ENCODE measurements at regions not wholly inside any gene's neighbourhood (a gene's known extent, or its start where the extent isn't known, plus 50 kb on each side); places are given as distances from the start of the nearest gene placed in this dataset.
A peak's percentile ranks its signal among the peaks of the same experiment; 100 is the strongest.

GRCh38 chr16:73853968-73854367, 442.6 kb upstream of the PSMD7 start:
- Histone ChIP-seq H3K4me1 (ENCODE audit: insufficient read depth) (no peaks in the 10 kb centered on the region), H3K79me2 (no peaks in the 10 kb centered on the region), H2AFZ (no peak overlapping the region), H3K36me3 (replicated peaks; ENCODE audit: insufficient read depth, low read depth) (no peaks in the 10 kb centered on the region), H3K4me2 (no peak overlapping the region), H3K27me3 (no peaks in the 10 kb centered on the region), H3K4me3 (no peak overlapping the region), H3K27ac (no peak overlapping the region), H3K9me3 (ENCODE audit: low read depth) (no peaks in the 10 kb centered on the region), H3K9me2 (replicated peaks; ENCODE audit: insufficient read depth) (no peaks in the 10 kb centered on the region), H4K20me1 (ENCODE audit: insufficient read depth, poor library complexity, severe bottlenecking) (no peaks in the 10 kb centered on the region)
- TF ChIP-seq CTCF (IDR thresholded peaks at IDR 0.05; ENCODE audit: poor library complexity) (no peak), EZH2 (IDR thresholded peaks at IDR 0.05; ENCODE audit: borderline replicate concordance) (no peak), EZH2phosphoT487 (IDR thresholded peaks at IDR 0.05; ENCODE audit: low read depth, severe bottlenecking, unreplicated experiment) (no peak)
- DNase-seq (ENCODE audit: low spot score) = no peak
- 86% methylated on average over 5 of the region's 5 CpGs for WGBS (ENCODE audit: low lambda C conversion rate, missing lambda C conversion rate)

- Histone ChIP-seq H3K9me3 (ENCODE audit: low read depth) (no peaks in the 10 kb centered on the region), H2AFZ (no peak overlapping the region), H3K27me3 (no peaks in the 10 kb centered on the region), H3K4me3 (no peak overlapping the region), H3K27ac (no peak overlapping the region), H3K4me1 (ENCODE audit: insufficient read depth) (no peaks in the 10 kb centered on the region), H3K9me2 (replicated peaks; ENCODE audit: insufficient read depth) (no peaks in the 10 kb centered on the region), H4K20me1 (ENCODE audit: insufficient read depth, poor library complexity, severe bottlenecking) (no peaks in the 10 kb centered on the region), H3K4me2 (no peak overlapping the region), H3K79me2 (no peaks in the 10 kb centered on the region), H3K36me3 (replicated peaks; ENCODE audit: insufficient read depth, low read depth) (no peaks in the 10 kb centered on the region)
- TF ChIP-seq CTCF (IDR thresholded peaks at IDR 0.05; ENCODE audit: poor library complexity) (no peak), EZH2phosphoT487 (IDR thresholded peaks at IDR 0.05; ENCODE audit: low read depth, severe bottlenecking, unreplicated experiment) (no peak), EZH2 (IDR thresholded peaks at IDR 0.05; ENCODE audit: borderline replicate concordance) (no peak)
- no peak for DNase-seq (ENCODE audit: low spot score)
- whole genome bisulfite sequencing (ENCODE audit: low lambda C conversion rate, missing lambda C conversion rate) = 100% methylated on average over 1 of the region's 1 CpG
These were observed 444.1 kb upstream of the PSMD7 start for GRCh38 chr16:73852561-73852960.

DNA sequence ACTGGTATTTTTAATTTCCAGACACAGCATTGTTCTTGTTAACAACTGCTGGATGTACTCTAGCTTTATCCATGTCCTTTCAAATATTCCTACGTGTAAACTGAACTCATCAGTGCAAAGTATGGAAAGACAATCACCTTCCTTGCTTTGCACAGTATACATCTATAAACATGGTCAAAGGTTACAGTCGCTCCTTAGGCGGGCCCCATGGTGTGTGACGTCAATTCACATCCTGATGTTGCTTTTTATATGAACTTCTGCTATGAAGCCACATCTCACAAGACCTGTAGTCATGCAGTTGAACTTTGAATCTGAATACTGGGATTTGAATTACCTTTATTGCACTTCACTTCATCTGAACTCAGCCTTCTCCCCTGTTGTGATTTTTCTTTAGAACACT, 447.6 kb upstream of the PSMD7 start:
- 54% methylated on average over 4 of the region's 4 CpGs for WGBS (ENCODE audit: low lambda C conversion rate, missing lambda C conversion rate)
- Histone ChIP-seq H4K20me1 (ENCODE audit: insufficient read depth, poor library complexity, severe bottlenecking) (no peaks in the 10 kb centered on the region), H3K27ac (peak overlapping the region; percentile 78), H3K36me3 (replicated peaks; ENCODE audit: insufficient read depth, low read depth) (no peaks in the 10 kb centered on the region), H3K9me3 (ENCODE audit: low read depth) (no peaks in the 10 kb centered on the region), H2AFZ (no peak overlapping the region), H3K4me1 (ENCODE audit: insufficient read depth) (no peaks in the 10 kb centered on the region), H3K9me2 (replicated peaks; ENCODE audit: insufficient read depth) (no peaks in the 10 kb centered on the region), H3K4me2 (no peak overlapping the region), H3K79me2 (no peaks in the 10 kb centered on the region), H3K4me3 (no peak overlapping the region), H3K27me3 (no peaks in the 10 kb centered on the region)
- TF ChIP-seq EZH2 (IDR thresholded peaks at IDR 0.05; ENCODE audit: borderline replicate concordance) = no peak
- no peak for TF ChIP-seq CTCF (IDR thresholded peaks at IDR 0.05; ENCODE audit: poor library complexity)
- no peak for TF ChIP-seq EZH2phosphoT487 (IDR thresholded peaks at IDR 0.05; ENCODE audit: low read depth, severe bottlenecking, unreplicated experiment)
- DNase-seq (ENCODE audit: low spot score) = peak; percentile 76

DNA sequence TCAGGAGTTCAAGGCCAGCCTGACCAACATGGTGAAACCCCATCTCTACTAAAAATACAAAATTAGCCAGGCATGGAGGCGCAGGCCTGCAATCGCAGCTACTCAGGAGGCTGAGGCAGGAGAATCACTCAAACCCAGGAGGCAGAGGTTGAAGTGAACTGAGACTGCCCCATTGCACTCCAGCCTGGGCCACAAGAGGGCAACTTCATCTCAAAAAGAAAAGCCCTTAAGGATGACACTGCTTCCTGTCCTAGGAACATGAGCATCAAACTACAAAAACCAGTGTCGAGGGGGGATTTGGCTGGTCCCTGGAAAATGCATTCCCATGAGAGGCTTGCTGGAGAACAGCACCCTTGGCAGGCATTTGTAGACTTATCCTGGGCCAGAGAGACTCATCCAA, 449.5 kb upstream of the PSMD7 start:
- H3K9me3 ChIP-seq (ENCODE audit: low read depth) = no peaks in the 10 kb centered on the region
- H3K4me2 ChIP-seq = no peak overlapping the region
- no peak for DNase-seq (ENCODE audit: low spot score)
- H4K20me1 ChIP-seq (ENCODE audit: insufficient read depth, poor library complexity, severe bottlenecking) = no peaks in the 10 kb centered on the region
- no peak for TF ChIP-seq EZH2 (IDR thresholded peaks at IDR 0.05; ENCODE audit: borderline replicate concordance)
- TF ChIP-seq CTCF (IDR thresholded peaks at IDR 0.05; ENCODE audit: poor library complexity) = no peak
- no peak for TF ChIP-seq EZH2phosphoT487 (IDR thresholded peaks at IDR 0.05; ENCODE audit: low read depth, severe bottlenecking, unreplicated experiment)
- H3K27me3 ChIP-seq = no peaks in the 10 kb centered on the region
- WGBS (ENCODE audit: low lambda C conversion rate, missing lambda C conversion rate) = 94% methylated on average over 3 of the region's 3 CpGs
- H3K4me3 ChIP-seq = no peak overlapping the region
- H3K27ac ChIP-seq = no peak overlapping the region
- no peaks in the 10 kb centered on the region for H3K36me3 ChIP-seq (replicated peaks; ENCODE audit: insufficient read depth, low read depth)
- no peaks in the 10 kb centered on the region for H3K79me2 ChIP-seq
- H2AFZ ChIP-seq = no peak overlapping the region
- no peaks in the 10 kb centered on the region for H3K4me1 ChIP-seq (ENCODE audit: insufficient read depth)
- H3K9me2 ChIP-seq (replicated peaks; ENCODE audit: insufficient read depth) = no peaks in the 10 kb centered on the region
